NCI-H2171 treated with DMSO at 0.1 percent for 48 hours (cell line): ENCODE measurements at regions not wholly inside any gene's neighbourhood (a gene's known extent, or its start where the extent isn't known, plus 50 kb on each side); places are given as distances from the start of the nearest gene placed in this dataset.

ENCODE experiments used
- DNase-seq: peaks from one replicate; lab custom pipeline; 2025; lab: John Stamatoyannopoulos, UW

GRCh38 chrX:113741744-113742143 is 842.1 kb upstream of the HTR2C start:
- no peak for DNase-seq

- DNase-seq, result no peak
Measured at GRCh38 chrX:113728937-113729336, 854.9 kb upstream of the HTR2C start.

DNA sequence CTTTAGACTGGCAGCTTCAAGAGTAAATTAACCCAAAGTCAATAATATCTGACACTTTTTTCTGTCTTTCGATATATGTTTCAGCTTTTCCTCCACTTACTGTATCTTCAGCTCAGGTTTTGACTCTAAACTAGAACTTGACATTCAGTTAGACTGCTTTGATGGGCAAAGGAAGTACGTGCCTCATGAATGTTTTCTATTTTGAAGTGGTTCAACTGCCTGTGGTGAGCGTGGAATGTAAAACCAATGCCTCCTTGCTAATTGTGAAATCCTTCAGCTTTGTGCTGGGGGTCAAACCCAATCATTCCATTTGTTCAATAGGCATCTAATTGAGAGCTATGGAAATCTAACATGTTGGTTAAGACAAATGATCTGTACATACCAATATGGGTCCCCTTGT is 857.0 kb upstream of the HTR2C start:
- no peak for DNase-seq

- no peak for DNase-seq
Measured at GRCh38 chrX:113726466-113726865, 857.4 kb upstream of the HTR2C start.

- no peak for DNase-seq
Measured at GRCh38 chrX:113726009-113726408, 857.9 kb upstream of the HTR2C start.

DNA sequence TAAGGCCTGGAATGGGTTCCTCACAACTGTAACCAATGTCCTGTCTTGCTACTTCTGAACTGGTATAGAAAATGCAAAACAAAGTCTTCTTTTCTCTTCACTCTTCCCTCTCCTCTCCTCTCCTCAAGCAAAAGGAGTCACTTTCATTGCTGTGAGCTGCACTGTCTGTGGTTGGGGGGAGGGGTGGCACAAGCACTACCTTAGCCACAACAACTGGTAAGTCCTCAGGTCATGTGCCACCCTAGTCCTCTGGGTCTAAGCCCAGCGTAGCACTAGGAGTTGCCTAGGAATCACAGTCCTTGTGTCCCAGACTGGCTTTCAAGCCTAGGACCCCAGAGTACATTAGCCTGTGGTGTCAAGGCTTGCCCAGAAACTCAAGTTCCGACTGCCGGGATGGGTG is 859.3 kb upstream of the AMOT start:
- no peak for DNase-seq

GRCh38 chrX:113675278-113675677 is 834.6 kb upstream of the AMOT start:
- no peak for DNase-seq

DNA sequence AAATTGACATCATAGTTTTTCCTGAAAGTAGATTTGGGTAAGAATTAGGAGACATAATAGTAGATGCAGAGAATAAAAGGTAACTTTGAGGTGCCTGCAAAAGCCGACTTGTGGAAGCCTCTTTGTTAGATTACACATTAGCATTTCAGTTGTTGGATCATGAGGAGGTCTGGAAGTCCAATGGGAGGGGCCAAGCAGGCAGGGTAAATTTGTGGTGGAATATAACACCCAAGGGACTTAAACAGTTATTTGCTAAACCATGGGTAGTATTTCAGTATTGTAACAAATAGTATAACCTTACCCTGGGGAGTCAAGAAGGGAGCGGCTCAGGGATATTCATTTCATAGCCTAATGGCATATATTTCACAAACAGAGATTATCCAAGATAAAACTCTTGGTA is 810.7 kb upstream of the AMOT start:
- no peak for DNase-seq

DNA sequence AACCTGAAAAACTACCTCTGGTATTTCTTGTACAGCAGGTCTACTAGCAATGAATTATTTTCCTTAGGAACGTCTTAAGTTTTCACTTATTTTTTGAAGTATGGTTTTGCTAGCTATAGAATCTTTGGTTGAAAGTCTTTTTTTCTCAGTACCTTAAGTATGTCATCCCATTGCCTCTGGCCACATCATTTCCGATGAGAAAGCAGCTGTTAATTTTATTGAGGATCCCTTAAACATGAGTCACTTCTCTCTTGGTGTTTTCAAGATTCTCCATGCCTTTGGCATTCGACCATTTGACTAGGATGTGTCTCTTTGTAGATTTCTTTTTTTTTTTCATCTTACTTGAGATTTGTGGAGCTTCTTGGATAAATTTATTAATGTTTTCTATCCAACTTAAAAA is 803.8 kb upstream of the AMOT start:
- DNase-seq, result no peak

- DNase-seq, result no peak
Measured at GRCh38 chrX:113634565-113634964, 793.9 kb upstream of the AMOT start.

GRCh38 chrX:113629326-113629725 is 788.7 kb upstream of the AMOT start:
- DNase-seq, result no peak

GRCh38 chrX:113594123-113594841 is 753.7 kb upstream of the AMOT start:
- no peak for DNase-seq

- DNase-seq, result no peak
Measured at GRCh38 chrX:113586281-113586898, 745.8 kb upstream of the AMOT start.

GRCh38 chrX:113580486-113580885 is 739.9 kb upstream of the AMOT start:
- no peak for DNase-seq

- no peak for DNase-seq
Measured at GRCh38 chrX:113558576-113558975, 717.9 kb upstream of the AMOT start.

- no peak for DNase-seq
Measured at GRCh38 chrX:113551919-113552318, 711.3 kb upstream of the AMOT start.

- DNase-seq, result no peak
Measured at GRCh38 chrX:113548308-113549015, 707.8 kb upstream of the AMOT start.

- DNase-seq, result no peak
Measured at GRCh38 chrX:113545040-113545439, 704.4 kb upstream of the AMOT start.

- DNase-seq, result no peak
Measured at GRCh38 chrX:113539599-113540356, 699.1 kb upstream of the AMOT start.

DNA sequence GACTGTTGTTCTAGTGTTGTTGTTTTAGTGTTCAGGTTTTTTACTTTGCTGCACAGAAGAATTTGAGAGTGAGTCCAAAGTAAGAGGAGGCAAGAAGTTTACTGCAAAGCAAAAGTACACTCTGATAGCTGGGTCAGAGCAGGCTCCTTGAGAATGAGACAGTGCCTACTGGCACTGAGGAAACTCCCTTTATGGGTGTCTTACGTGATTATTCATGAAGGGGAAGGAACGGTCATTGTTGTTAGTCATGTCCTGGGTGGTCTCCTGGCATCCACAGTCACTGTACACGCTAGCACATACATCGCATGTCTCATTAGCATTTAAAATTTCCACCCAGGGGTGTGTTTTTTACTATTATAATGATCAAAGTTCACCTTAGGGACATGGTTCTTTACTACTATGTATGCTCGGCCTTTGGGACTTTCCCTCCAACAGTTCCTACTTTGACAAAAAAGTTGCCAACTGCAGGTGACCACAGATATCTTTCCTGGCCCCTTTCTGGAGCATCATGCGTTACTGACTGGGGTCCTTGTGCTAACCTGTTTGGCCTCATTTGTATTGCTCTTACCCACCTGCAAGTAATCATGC is 688.9 kb upstream of the AMOT start:
- no peak for DNase-seq

- no peak for DNase-seq
Measured at GRCh38 chrX:113522814-113523213, 682.2 kb upstream of the AMOT start.

- DNase-seq, result no peak
Measured at GRCh38 chrX:113514906-113515305, 674.3 kb upstream of the AMOT start.
